ENCODE measurements at regions not wholly inside any gene's neighbourhood (a gene's known extent, or its start where the extent isn't known, plus 50 kb on each side); places are given as distances from the start of the nearest gene placed in this dataset.

GRCh38 chr3:150319900-150320299 lies 88.2 kb upstream of the TSC22D2 start:
- TF ChIP-seq CTCF (IDR thresholded peaks at IDR 0.05) (no peak), POLR2A (IDR thresholded peaks at IDR 0.05) (no peak)
